ENCODE measurements at regions not wholly inside any gene's neighbourhood (a gene's known extent, or its start where the extent isn't known, plus 50 kb on each side); places are given as distances from the start of the nearest gene placed in this dataset.

DNA sequence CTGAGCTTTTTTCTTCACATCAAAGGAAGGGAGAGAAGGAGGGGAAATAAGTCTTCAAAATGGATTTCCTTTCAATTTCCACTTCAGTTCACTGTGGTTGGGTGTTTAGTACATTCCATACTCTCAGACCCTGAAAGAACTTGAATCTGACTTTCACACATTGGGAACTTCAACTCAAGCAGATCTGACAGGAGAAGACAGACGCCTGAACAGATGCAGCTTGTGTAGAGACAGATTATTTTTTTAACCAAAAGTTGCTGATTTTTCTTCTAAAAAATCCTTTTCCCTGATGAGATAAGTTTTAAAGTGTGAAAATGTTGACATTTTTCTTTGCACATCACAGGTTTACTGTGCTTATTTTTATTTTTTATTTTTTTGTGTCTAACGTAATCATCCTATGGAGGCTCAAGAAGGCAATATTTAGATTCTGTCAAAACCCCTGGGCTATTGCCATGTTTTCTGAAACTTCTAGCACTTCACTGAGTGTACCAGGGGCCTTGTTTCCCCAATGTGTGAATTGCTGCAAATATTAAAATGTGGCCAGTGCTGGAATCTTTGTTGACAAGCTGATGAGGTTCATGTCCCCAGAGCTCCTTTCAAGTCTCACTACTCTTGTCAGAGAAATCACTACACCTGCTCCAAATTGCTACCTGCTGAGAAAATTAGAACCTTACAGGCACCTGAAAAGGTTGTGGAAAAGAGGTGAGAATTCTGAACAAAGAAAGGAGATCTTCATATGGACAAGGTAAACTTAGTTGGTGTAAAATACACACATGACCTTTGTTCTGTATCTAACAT is 214.8 kb upstream of the BTBD3 start (continued):
- TF ChIP-seq, protein P1, sequence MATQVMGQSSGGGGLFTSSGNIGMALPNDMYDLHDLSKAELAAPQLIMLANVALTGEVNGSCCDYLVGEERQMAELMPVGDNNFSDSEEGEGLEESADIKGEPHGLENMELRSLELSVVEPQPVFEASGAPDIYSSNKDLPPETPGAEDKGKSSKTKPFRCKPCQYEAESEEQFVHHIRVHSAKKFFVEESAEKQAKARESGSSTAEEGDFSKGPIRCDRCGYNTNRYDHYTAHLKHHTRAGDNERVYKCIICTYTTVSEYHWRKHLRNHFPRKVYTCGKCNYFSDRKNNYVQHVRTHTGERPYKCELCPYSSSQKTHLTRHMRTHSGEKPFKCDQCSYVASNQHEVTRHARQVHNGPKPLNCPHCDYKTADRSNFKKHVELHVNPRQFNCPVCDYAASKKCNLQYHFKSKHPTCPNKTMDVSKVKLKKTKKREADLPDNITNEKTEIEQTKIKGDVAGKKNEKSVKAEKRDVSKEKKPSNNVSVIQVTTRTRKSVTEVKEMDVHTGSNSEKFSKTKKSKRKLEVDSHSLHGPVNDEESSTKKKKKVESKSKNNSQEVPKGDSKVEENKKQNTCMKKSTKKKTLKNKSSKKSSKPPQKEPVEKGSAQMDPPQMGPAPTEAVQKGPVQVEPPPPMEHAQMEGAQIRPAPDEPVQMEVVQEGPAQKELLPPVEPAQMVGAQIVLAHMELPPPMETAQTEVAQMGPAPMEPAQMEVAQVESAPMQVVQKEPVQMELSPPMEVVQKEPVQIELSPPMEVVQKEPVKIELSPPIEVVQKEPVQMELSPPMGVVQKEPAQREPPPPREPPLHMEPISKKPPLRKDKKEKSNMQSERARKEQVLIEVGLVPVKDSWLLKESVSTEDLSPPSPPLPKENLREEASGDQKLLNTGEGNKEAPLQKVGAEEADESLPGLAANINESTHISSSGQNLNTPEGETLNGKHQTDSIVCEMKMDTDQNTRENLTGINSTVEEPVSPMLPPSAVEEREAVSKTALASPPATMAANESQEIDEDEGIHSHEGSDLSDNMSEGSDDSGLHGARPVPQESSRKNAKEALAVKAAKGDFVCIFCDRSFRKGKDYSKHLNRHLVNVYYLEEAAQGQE (IDR thresholded peaks at IDR 0.05; ENCODE audit: low read depth): no peak
- TF ChIP-seq EZH2 (IDR thresholded peaks at IDR 0.05): no peak
- no peak for TF ChIP-seq ZFX (IDR thresholded peaks at IDR 0.05)
- no peak for TF ChIP-seq EZH2phosphoT487 (IDR thresholded peaks at IDR 0.05; ENCODE audit: borderline replicate concordance)
- no peak for TF ChIP-seq SP1 (IDR thresholded peaks at IDR 0.05; ENCODE audit: low read depth)

- H3K4me3 ChIP-seq (replicated peaks in 1 of 2; ENCODE audit: low read depth in 1 of 2, low read length in 2 of 2): no peak overlapping the region
- H4K20me1 ChIP-seq (ENCODE audit: insufficient read depth): no peaks in the 10 kb centered on the region
- H3K27me3 ChIP-seq (ENCODE audit: insufficient read depth, low read length): peaks cover 4% of the 10 kb centered on the region; the same call in 1 of the 2 replicates
- H3K9me3 ChIP-seq (ENCODE audit: control insufficient read depth in 1 of 2, insufficient read depth in 1 of 2, low read depth in 1 of 2, low read length in 2 of 2): no peaks in the 10 kb centered on the region
- H3K4me1 ChIP-seq (ENCODE audit: control insufficient read depth in 1 of 2, insufficient read depth in 2 of 2, low read length in 2 of 2): no peaks in the 10 kb centered on the region
- no peak overlapping the region for H3K4me2 ChIP-seq (ENCODE audit: low read length)
- H2AFZ ChIP-seq (ENCODE audit: low read depth, low read length, poor library complexity, severe bottlenecking): no peak overlapping the region
- intact Hi-C loops (cut with micrococcal nuclease): no loop called here
- DNase-seq (ENCODE audit: low read depth, low spot score) (no peak), ATAC-seq (no peak)
- CTCF ChIA-PET: no interaction called here
- no peaks in the 10 kb centered on the region for H3K36me3 ChIP-seq (ENCODE audit: control insufficient read depth in 1 of 2, insufficient read depth in 2 of 2, low read length in 2 of 2)
- BruUV-seq (replicated peaks): no TSS peak
- RAD21 ChIA-PET (ENCODE audit: low non-redundant PET in 1 of 2, low total read pairs in 2 of 2, uncharacterized antibody in 2 of 2, unreplicated experiment in 2 of 2): no interaction called here
- no peaks in the 10 kb centered on the region for H3K79me2 ChIP-seq (ENCODE audit: insufficient read depth, low read length)
- H3K27ac ChIP-seq (ENCODE audit: low read depth, low read length): no peak overlapping the region
- POLR2A ChIA-PET: no interaction called here
- H3K9ac ChIP-seq (ENCODE audit: low read length): no peak overlapping the region
- H3K9me2 ChIP-seq (ENCODE audit: insufficient read depth): no peaks in the 10 kb centered on the region
- TF ChIP-seq SRF (IDR thresholded peaks at IDR 0.05; ENCODE audit: low read depth): no peak
- TF ChIP-seq ZBTB33 (IDR thresholded peaks at IDR 0.05; ENCODE audit: extremely low read depth, insufficient replicate concordance, low read length): no peak
- no peak for TF ChIP-seq ZFX (IDR thresholded peaks at IDR 0.05)
- TF ChIP-seq EGR1 (IDR thresholded peaks at IDR 0.05; ENCODE audit: low read depth): no peak
- TF ChIP-seq EZH2 (IDR thresholded peaks at IDR 0.05): no peak
- TF ChIP-seq, protein P1 (IDR thresholded peaks at IDR 0.05; ENCODE audit: low read depth): no peak
- TF ChIP-seq, protein P2, sequence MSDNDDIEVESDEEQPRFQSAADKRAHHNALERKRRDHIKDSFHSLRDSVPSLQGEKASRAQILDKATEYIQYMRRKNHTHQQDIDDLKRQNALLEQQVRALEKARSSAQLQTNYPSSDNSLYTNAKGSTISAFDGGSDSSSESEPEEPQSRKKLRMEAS (IDR thresholded peaks at IDR 0.05): no peak
- no peak for TF ChIP-seq POLR2A (IDR thresholded peaks at IDR 0.05; ENCODE audit: borderline replicate concordance, extremely low read depth, insufficient read depth, insufficient read length)
- TF ChIP-seq ELF1 (IDR thresholded peaks at IDR 0.05; ENCODE audit: borderline replicate concordance, low read depth): no peak
- TF ChIP-seq EZH2phosphoT487 (IDR thresholded peaks at IDR 0.05; ENCODE audit: borderline replicate concordance): no peak
- TF ChIP-seq FOSL1 (IDR thresholded peaks at IDR 0.05; ENCODE audit: low read depth): no peak
- no peak for TF ChIP-seq RAD21 (IDR thresholded peaks at IDR 0.05; ENCODE audit: low read depth)
- no peak for TF ChIP-seq CEBPB (IDR thresholded peaks at IDR 0.05; ENCODE audit: low read depth)
- TF ChIP-seq SIN3A (IDR thresholded peaks at IDR 0.05; ENCODE audit: low read depth): no peak
- TF ChIP-seq POLR2AphosphoS5 (IDR thresholded peaks at IDR 0.05; ENCODE audit: low read depth, low read length): no peak
- no peak for TF ChIP-seq JUND (IDR thresholded peaks at IDR 0.05)
Measured at GRCh38 chr20:11705512-11705911, 212.2 kb upstream of the BTBD3 start.
